ENCODE measurements at regions not wholly inside any gene's neighbourhood (a gene's known extent, or its start where the extent isn't known, plus 50 kb on each side); places are given as distances from the start of the nearest gene placed in this dataset.
"Not testable (repeated sequence)": the region's sequence is repeated elsewhere in the genome, so short reads cannot be mapped to it uniquely, and the experiment has no call there.

GRCh38 chr5:84885485-84886258 is 501.0 kb upstream of the EDIL3 start:
- no peak for DNase-seq

GRCh38 chr5:84881737-84882136 is 497.1 kb upstream of the EDIL3 start:
- DNase-seq = no peak

- no peak for DNase-seq
Observed at GRCh38 chr5:84874196-84874595, 489.5 kb upstream of the EDIL3 start.

- DNase-seq = no peak
Observed at GRCh38 chr5:84872768-84873167, 488.1 kb upstream of the EDIL3 start.

- no peak for DNase-seq
Observed at GRCh38 chr5:84870369-84870768, 485.7 kb upstream of the EDIL3 start.

GRCh38 chr5:84869675-84870074 is 485.0 kb upstream of the EDIL3 start:
- no peak for DNase-seq

- not testable (repeated sequence) for DNase-seq
Observed at GRCh38 chr5:84863936-84864335, 479.3 kb upstream of the EDIL3 start.

GRCh38 chr5:84863020-84863419 is 478.3 kb upstream of the EDIL3 start:
- no peak for DNase-seq

GRCh38 chr5:84862132-84862531 is 477.5 kb upstream of the EDIL3 start:
- no peak for DNase-seq

GRCh38 chr5:84861306-84861705 is 476.6 kb upstream of the EDIL3 start:
- DNase-seq = no peak

GRCh38 chr5:84859056-84859455 is 474.4 kb upstream of the EDIL3 start:
- DNase-seq = no peak

- no peak for DNase-seq
Observed at GRCh38 chr5:84831701-84832100, 447.0 kb upstream of the EDIL3 start.

- DNase-seq = no peak
Observed at GRCh38 chr5:84830265-84830664, 445.6 kb upstream of the EDIL3 start.

GRCh38 chr5:84825606-84826005 is 440.9 kb upstream of the EDIL3 start:
- no peak for DNase-seq

GRCh38 chr5:84821924-84822323 is 437.2 kb upstream of the EDIL3 start:
- DNase-seq = no peak

- no peak for DNase-seq
Observed at GRCh38 chr5:84817953-84818352, 433.3 kb upstream of the EDIL3 start.

GRCh38 chr5:84816746-84817547 is 432.3 kb upstream of the EDIL3 start:
- DNase-seq = peak; percentile 6

GRCh38 chr5:84816160-84816559 is 431.5 kb upstream of the EDIL3 start:
- DNase-seq = no peak

- no peak for DNase-seq
Observed at GRCh38 chr5:84805473-84805872, 420.8 kb upstream of the EDIL3 start.

- DNase-seq = no peak
Observed at GRCh38 chr5:84796399-84796798, 411.7 kb upstream of the EDIL3 start.

GRCh38 chr5:84794486-84795035 is 409.9 kb upstream of the EDIL3 start:
- no peak for DNase-seq

GRCh38 chr5:84791730-84792129 is 407.1 kb upstream of the EDIL3 start:
- DNase-seq = no peak

- DNase-seq = no peak
Observed at GRCh38 chr5:84791138-84791537, 406.5 kb upstream of the EDIL3 start.

GRCh38 chr5:84790406-84790805 is 405.7 kb upstream of the EDIL3 start:
- no peak for DNase-seq
